Ishikawa (cell line): ENCODE measurements at regions not wholly inside any gene's neighbourhood (a gene's known extent, or its start where the extent isn't known, plus 50 kb on each side); places are given as distances from the start of the nearest gene placed in this dataset.

ENCODE experiments used
- CEBPB ChIP-seq: IDR thresholded peaks from 2 replicates; pipeline ENCODE4 v1.6.1; 2012
- CREB1 ChIP-seq: IDR thresholded peaks from 2 replicates; pipeline ENCODE4 v1.6.1; 2012; ENCODE audit warnings: low read depth
- EGR1 ChIP-seq: IDR thresholded peaks from 2 replicates; pipeline ENCODE4 v1.6.1; 2012
- EP300 ChIP-seq: IDR thresholded peaks from 2 replicates; pipeline ENCODE4 v1.6.1; 2012; ENCODE audit warnings: borderline replicate concordance
- FOXM1 ChIP-seq: IDR thresholded peaks from 2 replicates; pipeline ENCODE4 v1.6.1; 2012; ENCODE audit warnings: low read depth, borderline replicate concordance
- MAX ChIP-seq: IDR thresholded peaks from 2 replicates; pipeline ENCODE4 v1.6.1; 2012
- RAD21 ChIP-seq: IDR thresholded peaks from 2 replicates; pipeline ENCODE4 v1.6.1; 2012; ENCODE audit warnings: low read depth
- TEAD4 ChIP-seq: IDR thresholded peaks from 2 replicates; pipeline ENCODE4 v1.6.1; 2012
- USF1 ChIP-seq: IDR thresholded peaks from 2 replicates; pipeline ENCODE4 v1.6.1; 2012
- YY1 ChIP-seq: IDR thresholded peaks from 2 replicates; pipeline ENCODE4 v1.6.1; 2012; ENCODE audit warnings: low read depth
- ZBTB7A ChIP-seq: IDR thresholded peaks from 2 replicates; pipeline ENCODE4 v1.6.1; 2012; ENCODE audit warnings: low read depth
- TF ChIP-seq, protein P1 (sequence below): IDR thresholded peaks from 2 replicates; pipeline ENCODE4 v1.6.1; 2012; ENCODE audit warnings: low read depth, mild to moderate bottlenecking

- TF ChIP-seq TEAD4 (no peak), CREB1 (no peak), RAD21 (no peak), EP300 (no peak), CEBPB (no peak), EGR1 (no peak), YY1 (no peak), ZBTB7A (no peak), USF1 (no peak), MAX (no peak), FOXM1 (no peak)
- TF ChIP-seq, protein P1, sequence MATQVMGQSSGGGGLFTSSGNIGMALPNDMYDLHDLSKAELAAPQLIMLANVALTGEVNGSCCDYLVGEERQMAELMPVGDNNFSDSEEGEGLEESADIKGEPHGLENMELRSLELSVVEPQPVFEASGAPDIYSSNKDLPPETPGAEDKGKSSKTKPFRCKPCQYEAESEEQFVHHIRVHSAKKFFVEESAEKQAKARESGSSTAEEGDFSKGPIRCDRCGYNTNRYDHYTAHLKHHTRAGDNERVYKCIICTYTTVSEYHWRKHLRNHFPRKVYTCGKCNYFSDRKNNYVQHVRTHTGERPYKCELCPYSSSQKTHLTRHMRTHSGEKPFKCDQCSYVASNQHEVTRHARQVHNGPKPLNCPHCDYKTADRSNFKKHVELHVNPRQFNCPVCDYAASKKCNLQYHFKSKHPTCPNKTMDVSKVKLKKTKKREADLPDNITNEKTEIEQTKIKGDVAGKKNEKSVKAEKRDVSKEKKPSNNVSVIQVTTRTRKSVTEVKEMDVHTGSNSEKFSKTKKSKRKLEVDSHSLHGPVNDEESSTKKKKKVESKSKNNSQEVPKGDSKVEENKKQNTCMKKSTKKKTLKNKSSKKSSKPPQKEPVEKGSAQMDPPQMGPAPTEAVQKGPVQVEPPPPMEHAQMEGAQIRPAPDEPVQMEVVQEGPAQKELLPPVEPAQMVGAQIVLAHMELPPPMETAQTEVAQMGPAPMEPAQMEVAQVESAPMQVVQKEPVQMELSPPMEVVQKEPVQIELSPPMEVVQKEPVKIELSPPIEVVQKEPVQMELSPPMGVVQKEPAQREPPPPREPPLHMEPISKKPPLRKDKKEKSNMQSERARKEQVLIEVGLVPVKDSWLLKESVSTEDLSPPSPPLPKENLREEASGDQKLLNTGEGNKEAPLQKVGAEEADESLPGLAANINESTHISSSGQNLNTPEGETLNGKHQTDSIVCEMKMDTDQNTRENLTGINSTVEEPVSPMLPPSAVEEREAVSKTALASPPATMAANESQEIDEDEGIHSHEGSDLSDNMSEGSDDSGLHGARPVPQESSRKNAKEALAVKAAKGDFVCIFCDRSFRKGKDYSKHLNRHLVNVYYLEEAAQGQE, result no peak
Measured at GRCh38 chr5:128799945-128800344, 165.3 kb upstream of the SLC27A6 start.
